ENCODE measurements at regions not wholly inside any gene's neighbourhood (a gene's known extent, or its start where the extent isn't known, plus 50 kb on each side); places are given as distances from the start of the nearest gene placed in this dataset.
"Not testable (repeated sequence)": the region's sequence is repeated elsewhere in the genome, so short reads cannot be mapped to it uniquely, and the experiment has no call there.

- DNase-seq: no peak
These were observed 94.4 kb upstream of the TNFSF4 start for GRCh38 chr1:173301507-173301906.

- DNase-seq: no peak
These were observed 95.2 kb upstream of the TNFSF4 start for GRCh38 chr1:173302366-173302765.

GRCh38 chr1:173302890-173303829 is 96.0 kb upstream of the TNFSF4 start:
- DNase-seq: no peak

DNA sequence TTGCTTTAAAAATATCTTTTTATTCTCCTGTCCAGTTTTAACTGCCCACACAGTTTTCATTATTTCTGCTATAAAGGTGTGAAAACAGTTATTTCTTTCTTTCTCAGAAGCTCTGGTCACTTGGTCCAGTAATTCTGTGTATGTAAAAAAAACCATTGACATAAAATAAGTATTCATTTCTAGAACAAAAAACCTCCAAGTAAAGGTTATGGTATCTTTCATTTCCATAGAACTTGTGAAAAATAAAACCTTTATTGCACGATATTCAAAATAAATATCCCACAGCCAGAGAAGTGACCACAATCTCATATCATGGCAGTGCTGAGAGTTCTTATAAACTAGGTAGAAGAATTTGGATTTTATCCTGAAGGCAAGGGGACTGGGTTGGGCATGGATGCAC is 96.9 kb upstream of the TNFSF4 start:
- DNase-seq: no peak

DNA sequence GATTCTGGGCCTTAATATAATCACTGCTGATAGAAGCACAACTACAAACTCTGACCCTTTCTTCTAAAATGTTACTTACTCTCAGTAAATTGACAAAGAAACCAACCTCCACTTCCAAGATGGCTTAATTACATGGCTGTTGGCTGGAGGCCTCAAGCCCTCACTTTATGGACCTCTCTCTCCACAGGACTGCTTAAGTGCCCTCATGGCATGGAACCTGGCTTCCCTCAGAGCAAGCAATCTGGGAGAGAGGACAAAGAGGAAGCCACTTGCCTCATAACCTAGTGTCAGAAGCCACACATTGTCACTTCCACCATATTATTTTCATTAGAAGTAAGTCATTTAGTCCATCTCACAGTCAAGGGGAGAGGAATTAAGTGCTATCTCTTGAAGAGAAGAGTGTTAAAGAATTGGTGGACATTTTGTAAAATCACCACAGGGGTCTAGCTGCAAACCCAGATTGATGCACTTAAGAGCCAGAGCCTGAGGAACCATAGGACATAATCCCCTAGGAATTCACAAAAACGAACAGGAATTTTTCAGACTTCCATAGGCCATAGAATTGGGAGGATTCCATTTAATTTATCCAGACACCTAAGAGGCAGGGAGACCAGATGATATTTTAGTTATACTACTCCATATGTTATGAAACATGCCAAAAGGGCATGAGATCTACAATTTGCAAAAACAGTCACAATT is 97.5 kb upstream of the TNFSF4 start:
- DNase-seq: no peak

- DNase-seq: no peak
These were observed 100.7 kb upstream of the TNFSF4 start for GRCh38 chr1:173307845-173308244.

GRCh38 chr1:173314656-173315055 is 107.5 kb upstream of the TNFSF4 start:
- no peak for DNase-seq

DNA sequence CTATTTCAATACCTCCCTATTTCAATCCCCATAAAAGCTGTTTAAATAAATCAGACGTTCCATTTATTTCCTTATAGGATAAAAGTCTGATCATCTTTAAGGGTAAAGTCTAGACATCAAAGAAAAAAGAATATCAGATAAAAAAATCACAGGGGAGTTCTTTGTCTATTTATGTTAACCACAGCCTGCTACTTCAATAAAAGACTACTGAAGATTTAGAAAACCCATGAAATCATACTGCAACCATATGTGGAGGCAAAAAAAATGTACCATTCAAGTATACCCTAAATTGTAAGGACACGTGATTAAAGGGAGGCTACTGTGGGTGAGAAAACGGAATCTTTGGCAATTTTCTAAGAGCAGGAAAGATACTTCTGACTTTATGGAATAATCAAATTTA is 108.2 kb upstream of the TNFSF4 start:
- DNase-seq: no peak

DNA sequence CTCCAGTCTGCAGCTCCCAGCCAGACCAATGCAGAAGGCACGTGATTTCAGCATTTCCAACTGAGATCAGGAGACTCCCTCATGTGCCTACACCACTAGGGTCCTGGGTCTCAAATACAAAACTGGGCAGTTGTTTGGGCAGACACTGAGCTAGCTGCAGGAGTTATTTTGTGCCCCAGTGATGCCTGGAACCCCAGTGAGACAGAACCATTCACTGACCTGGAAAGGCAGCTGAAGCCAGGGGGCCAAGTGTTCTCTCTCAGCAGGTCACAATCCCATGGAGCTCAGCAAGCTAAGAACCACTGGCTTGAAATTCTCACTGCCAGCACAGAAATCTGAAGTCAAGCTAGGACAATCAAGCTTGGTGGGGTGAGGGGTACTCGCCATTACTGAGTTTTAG is 111.7 kb upstream of the TNFSF4 start:
- DNase-seq: no peak

GRCh38 chr1:173324352-173324751 is 117.2 kb upstream of the TNFSF4 start:
- not testable (repeated sequence) for DNase-seq

DNA sequence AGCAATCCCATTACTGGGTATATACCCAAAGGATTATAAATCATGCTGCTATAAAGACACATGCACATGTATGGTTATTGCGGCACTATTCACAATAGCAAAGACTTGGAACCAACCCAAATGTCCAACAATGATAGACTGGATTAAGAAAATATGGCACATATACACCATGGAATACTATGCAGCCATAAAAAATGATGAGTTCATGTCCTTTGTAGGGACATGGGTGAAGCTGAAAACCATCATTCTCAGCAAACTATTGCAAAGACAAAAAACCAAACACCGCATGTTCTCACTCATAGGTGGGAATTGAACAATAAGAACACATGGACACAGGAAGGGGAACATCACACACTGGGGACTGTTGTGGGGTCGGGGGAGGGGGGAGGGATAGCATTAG is 120.9 kb upstream of the TNFSF4 start:
- not testable (repeated sequence) for DNase-seq

DNA sequence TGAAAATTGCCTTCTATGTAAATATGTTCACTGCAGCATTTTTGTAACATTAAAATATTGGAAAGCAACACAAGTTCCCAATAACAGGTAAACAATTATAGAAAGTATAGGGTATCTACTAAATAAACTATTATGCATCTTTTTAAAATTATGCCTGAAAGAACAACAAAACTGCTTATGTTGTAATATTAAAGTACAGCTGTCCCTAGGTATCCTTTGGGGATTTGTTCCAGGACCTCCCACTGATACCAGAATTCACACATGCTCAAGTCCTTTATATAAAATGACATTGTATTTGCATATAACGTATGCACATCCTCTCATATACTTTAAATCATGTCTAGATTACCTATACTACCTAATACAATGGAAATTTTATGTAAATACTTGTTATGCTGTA is 121.8 kb upstream of the TNFSF4 start:
- no peak for DNase-seq

- no peak for DNase-seq
These were observed 122.6 kb upstream of the TNFSF4 start for GRCh38 chr1:173329726-173330125.

DNA sequence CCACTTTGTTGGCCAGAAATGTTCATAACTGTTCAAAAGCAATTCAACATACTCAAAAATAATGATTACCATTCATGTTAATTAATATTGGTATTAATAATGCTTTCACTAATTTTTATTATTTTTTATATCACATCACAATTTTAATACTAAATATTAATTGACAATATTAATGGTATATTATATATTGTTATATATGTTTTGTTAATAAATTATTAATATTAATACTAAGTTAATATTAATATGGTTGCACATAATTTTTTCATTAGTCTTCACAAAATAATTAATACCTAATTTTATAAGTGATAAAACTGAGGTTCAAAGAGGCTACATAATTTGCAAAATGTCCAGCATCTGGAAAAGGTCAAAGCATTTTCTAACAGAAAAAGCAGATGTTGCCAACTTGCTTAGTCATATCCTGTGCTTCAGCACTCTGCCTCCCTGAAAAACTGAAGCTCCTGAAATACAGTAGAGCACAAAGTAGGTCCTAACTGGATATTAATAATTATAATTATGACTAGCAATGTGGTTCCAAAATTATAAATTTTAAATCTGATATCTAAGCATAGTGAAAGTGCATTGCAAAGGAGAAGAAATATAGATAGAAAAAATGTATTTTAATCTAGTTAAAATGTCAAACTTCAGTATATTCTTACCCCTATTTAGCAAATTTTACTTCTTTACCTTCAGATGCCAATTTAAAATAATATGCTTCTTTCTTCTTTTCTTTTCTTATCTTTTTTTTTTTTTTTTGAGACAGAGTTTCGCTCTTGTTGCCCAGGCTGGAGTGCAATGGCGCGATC is 123.2 kb upstream of the TNFSF4 start:
- no peak for DNase-seq

DNA sequence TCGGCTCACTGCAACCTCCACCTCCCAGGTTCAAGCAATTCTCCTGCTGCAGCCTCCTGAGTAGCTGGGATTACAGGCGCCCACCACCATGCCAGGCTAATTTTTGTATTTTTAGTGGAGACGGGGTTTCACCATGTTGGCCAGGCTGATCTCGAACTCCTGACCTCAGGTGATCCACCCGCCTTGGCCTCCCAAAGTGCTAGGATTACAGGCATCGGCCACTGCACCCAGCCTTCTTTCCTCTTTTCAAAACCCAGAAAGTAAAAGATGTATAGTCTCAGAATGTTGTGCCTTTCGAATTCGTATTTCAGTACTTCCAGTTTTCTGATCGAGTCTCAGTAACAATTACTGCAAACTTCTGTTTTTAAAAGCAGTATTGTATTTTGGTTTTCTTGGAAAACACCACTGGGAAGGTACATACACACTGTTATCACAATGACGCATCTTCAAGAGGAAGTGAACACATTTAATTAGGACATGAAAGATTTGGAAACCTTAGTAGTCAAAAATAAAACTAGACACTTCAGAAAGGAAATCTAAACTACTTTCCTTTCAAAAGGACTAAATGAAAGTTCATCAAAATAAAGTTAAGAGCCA is 123.9 kb upstream of the TNFSF4 start:
- not testable (repeated sequence) for DNase-seq

GRCh38 chr1:173332026-173332425 is 124.9 kb upstream of the TNFSF4 start:
- DNase-seq: no peak

GRCh38 chr1:173333581-173333980 is 126.5 kb upstream of the TNFSF4 start:
- no peak for DNase-seq

DNA sequence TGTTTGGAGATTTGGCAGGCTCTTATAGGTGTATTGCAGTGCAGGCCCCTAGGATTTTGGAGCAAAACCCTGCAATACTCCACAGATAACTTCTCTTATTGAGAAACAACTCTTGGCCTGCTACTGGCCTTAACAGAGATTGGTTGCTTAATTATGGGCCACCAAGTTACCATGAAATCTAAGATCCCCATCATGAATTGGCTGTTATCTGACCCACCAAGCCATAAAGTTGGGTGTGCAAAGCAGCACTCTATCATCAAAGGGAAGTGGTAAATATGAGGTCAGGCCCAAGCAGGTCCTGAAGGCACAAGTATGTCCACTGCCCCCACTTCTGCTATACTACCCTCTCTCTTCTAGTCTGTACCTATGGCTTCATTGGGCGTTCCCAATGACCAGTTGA is 130.0 kb upstream of the TNFSF4 start:
- DNase-seq: no peak

DNA sequence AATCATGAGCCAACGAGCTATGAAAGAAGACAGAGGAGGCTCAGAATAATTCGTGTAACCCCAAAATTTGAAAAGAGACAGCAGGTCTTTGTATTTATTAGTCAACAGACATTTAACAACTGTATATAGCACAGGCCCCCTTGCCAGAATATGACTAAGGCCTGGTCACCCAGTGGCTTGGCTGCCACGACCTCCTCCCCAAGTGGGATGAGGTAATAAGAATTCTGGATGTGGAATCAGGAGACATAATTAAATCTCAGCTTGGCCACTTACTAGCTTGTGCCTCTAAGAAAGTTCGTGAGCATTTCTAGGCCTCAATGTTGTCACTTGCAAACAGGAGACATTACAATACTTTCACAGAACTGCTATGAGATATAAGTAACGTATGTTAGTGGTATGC is 134.2 kb upstream of the TNFSF4 start:
- no peak for DNase-seq

DNA sequence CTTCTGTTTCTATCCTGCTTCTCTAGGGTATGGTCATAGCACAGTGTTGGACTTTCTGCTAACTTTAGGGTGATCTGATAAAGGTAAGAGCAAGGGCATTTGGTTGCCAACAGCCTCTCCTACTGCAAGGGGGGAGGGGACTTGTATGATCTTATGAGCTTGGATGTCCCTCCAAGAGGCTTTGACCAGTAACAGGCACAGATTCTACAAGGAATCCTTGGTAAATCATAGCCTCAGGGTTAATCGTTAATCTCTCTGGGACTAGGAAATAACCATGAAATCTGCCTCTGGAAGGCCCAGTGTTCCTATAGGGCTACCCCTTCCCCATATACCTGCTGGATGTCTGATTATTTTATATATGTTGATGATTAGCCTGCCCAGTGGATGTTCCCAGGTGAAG is 134.8 kb upstream of the TNFSF4 start:
- no peak for DNase-seq

DNA sequence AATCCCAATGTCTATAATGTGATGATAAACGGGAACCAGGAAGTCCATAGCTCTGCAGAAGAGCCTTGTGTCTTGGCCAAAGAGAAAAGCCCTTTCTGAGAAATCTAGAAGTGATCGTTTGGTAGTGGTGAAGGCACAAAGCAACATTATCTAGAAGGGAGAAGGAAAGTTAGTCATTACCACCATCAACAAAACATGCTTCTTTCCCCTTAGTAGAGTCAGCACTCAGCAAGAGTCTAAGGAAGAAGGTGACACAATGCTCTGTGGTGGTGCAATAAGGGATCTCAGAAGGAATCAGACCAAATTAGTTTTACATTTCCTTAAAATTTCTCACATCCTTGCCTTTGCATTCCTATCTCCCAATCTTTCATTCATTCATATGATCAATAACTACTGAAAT is 134.4 kb upstream of the PRDX6 start:
- DNase-seq: no peak

- no peak for DNase-seq
These were observed 132.9 kb upstream of the PRDX6 start for GRCh38 chr1:173344034-173344743.

All from NCI-H69 (cell line).